Aorta (tissue), 5 donors: ENCODE measurements at regions not wholly inside any gene's neighbourhood (a gene's known extent, or its start where the extent isn't known, plus 50 kb on each side); places are given as distances from the start of the nearest gene placed in this dataset.

Experiments used
- ATAC-seq: fragments of 200-7000 bp; cut with Tn5 transposase; one replicate; pipeline ENCODE4 v1.9.1; 2022; ENCODE audit warnings: moderate library complexity; ENCODE audit not compliant: low FRiP score
- DNase-seq, 2 donors: peaks; one replicate each; pipeline ENCODE4 v3.0.0-alpha.2; 2020
- H3K27ac ChIP-seq, 2 donors: one replicate each; pipeline ENCODE4 v1.5.1; 2013; ENCODE audit warnings: low read length in 2 of 2, mild to moderate bottlenecking in 2 of 2, moderate library complexity in 2 of 2, control low read depth in 1 of 2, inconsistent platforms in 1 of 2, low read depth in 1 of 2
- H3K27me3 ChIP-seq, 2 donors: one replicate each; pipeline ENCODE4 v1.6.1; 2013; ENCODE audit warnings: control low read depth in 1 of 2, low read length in 1 of 2, mild to moderate bottlenecking in 1 of 2, moderate library complexity in 1 of 2; ENCODE audit not compliant: insufficient read depth in 2 of 2, control insufficient read depth in 1 of 2
- H3K36me3 ChIP-seq, 2 donors: one replicate each; pipeline ENCODE4 v1.6.1; 2013; ENCODE audit warnings: control low read depth in 1 of 2, low read length in 1 of 2, mild to moderate bottlenecking in 1 of 2; ENCODE audit not compliant: insufficient read depth in 2 of 2, control insufficient read depth in 1 of 2
- H3K4me1 ChIP-seq, 2 donors: one replicate each; pipeline ENCODE4 v1.6.1; 2013; ENCODE audit warnings: low read length in 2 of 2, control low read depth in 1 of 2, mild to moderate bottlenecking in 1 of 2, moderate library complexity in 1 of 2; ENCODE audit not compliant: insufficient read depth in 2 of 2, control insufficient read depth in 1 of 2
- H3K4me3 ChIP-seq, 2 donors: one replicate each; pipeline ENCODE4 v1.5.1; 2013; ENCODE audit warnings: low read length in 2 of 2, control low read depth in 1 of 2, mild to moderate bottlenecking in 1 of 2
- H3K9me3 ChIP-seq: one replicate; pipeline ENCODE4 v1.6.1; 2013; ENCODE audit warnings: mild to moderate bottlenecking, low read length; ENCODE audit not compliant: control insufficient read depth
- WGBS, 2 donors: extraction: QIAGEN DNeasy Blood & Tissue Kit; methylation state at CpG; one replicate each; pipeline ENCODE4 v1.1.7; 2013; 5-methylcytosine and 5-hydroxymethylcytosine counted together
- intact Hi-C, 2 donors: fragments of 100-400 bp; cut with DNase I; formaldehyde crosslinking; loops; one replicate each; pipeline versions ENCODE4 v1.14.2 to v1.15.0; 2022
- donor health status: healthy with polysubstance abuse.
- donor health status: Bipolar disorder and iron deficiency.
- donor health status: DM: no; HTN: no; CAD: no.
- donor health status: DM: no; HTN: no; CAD: no.
- donor health status: DM: yes; HTN: yes; CAD: no.

DNA sequence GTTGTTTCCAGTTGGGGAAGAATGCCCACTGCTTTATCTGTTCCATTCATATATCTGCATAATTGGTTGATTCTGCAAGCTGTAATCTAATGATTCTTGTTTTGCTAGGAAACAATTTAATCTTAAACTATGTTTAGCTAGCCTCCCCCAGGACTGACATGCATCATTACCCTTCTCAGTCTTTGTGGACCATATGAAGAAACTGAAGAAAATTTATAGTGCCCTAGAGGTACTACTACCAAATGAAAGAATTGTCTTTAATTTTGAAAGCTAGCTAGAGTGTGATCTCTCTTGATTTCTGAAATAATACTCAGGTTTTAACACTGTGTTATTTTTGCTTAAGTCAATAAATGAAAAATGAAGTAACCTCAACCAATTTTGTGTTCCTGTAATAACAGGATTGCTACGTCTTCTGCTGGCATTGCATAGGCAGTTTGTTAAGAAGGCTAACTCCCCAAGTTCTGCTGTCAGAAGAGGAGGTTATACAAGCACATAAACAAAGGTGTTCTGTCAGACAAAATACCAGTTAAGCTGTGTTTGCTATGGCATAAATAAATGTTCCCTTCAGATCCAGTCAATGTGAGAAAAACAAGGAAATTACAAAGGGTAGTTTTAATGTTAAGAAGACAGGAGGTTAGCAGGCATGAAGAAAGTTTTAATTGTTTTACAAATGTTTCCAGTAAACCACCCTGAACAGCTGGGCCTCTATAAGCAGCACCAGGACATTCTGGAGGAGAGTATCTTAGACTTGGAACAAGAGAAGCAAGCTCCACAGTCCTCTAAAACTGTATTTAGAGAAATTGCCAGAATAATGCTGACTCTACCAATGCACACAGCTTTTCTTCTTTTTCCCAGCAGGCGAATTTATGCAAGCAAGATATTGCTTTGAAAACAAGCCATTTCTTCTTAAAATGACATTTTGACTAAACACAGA lies 90.3 kb upstream of the CTTNBP2 start:
- no peak overlapping the region for H3K4me3 ChIP-seq
- H3K27ac ChIP-seq = no peak overlapping the region
- intact Hi-C loops = no loop called here
- no peaks in the 10 kb centered on the region for H3K27me3 ChIP-seq
- H3K9me3 ChIP-seq = no peaks in the 10 kb centered on the region
- DNase-seq (no peak), ATAC-seq (no peak)
- no peaks in the 10 kb centered on the region for H3K4me1 ChIP-seq
- no peaks in the 10 kb centered on the region for H3K36me3 ChIP-seq
- 14 to 15% methylated on average over 2 of the region's 2 CpGs for WGBS, 2 donors

DNA sequence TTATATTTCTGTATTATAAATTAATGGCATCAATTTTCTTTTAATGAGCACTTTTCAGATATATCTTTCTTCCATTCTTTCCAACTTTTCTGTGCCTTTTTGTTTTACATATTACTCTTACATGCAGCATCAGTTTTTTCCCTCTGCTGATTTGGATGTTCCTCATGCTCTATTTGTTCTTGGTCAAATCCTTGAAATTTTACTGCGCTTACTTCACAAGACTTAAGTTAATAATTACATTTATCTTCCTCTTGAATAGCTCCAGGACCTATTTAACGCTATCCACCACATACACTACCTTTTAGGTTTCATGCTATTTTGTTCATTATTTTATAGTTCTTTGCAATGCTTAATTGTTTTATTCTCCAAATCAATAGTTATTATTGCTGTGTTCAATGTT lies 97.6 kb upstream of the CTTNBP2 start:
- Histone ChIP-seq H3K27ac (no peak overlapping the region), H3K4me3 (no peak overlapping the region), H3K27me3 (no peaks in the 10 kb centered on the region), H3K9me3 (no peaks in the 10 kb centered on the region), H3K36me3 (no peaks in the 10 kb centered on the region), H3K4me1 (no peaks in the 10 kb centered on the region)
- intact Hi-C loops = no loop called here
- ATAC-seq (no peak), DNase-seq (no peak)
- WGBS, 2 donors = 93 to 94% methylated on average over 2 of the region's 2 CpGs

- intact Hi-C loops = no loop called here
- DNase-seq (no peak), ATAC-seq (no peak)
- no peak overlapping the region for H3K4me3 ChIP-seq
- no peak overlapping the region for H3K27ac ChIP-seq
- H3K36me3 ChIP-seq = no peaks in the 10 kb centered on the region
- H3K27me3 ChIP-seq = no peaks in the 10 kb centered on the region
- H3K9me3 ChIP-seq = no peaks in the 10 kb centered on the region
- no peaks in the 10 kb centered on the region for H3K4me1 ChIP-seq
- 75 to 76% methylated on average over 11 of the region's 11 CpGs for WGBS, 2 donors
Observed at GRCh38 chr7:117971556-117972244, 98.5 kb upstream of the CTTNBP2 start.

DNA sequence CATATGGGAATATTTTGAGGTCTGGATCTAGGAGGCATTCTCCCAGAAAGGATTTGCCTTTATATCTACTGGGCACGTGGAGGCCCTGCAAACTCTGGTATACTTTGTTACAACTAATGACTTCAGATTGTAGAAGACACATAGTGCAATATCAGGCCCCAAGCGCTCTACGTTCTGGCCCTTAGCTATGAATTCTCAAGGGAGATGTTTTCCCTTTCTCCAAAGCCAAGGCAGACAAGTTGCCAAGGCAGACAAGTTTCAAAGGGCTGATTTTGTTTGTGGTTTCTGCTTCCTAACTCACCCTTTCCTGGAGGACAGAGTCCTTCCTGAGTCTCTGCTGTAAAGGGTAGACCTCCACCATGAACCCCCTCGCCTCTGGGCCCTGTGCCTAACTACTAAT lies 99.4 kb upstream of the CTTNBP2 start:
- ATAC-seq = peak; percentile 50

DNA sequence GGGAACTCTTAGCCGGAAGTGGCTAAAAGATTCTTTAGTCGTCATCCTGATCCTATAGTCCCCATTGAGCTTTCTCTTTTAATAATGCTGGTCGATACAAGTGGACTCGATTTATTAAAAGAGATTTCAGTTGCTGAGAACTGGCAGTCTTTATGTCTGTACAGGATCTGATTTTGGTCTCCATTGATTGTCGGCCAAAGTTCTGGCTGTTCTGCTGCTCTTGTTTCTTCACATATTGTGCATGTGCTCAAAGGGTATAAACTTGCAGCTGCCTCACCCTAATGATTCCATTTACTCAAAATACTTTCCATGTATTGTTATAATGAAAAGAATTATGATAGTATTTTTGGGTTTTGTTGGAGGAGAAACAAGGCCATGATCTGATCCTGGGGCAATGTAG lies 100.7 kb upstream of the CTTNBP2 start:
- intact Hi-C loops = no loop called here
- ATAC-seq = no peak
- 87 to 90% methylated on average over 5 of the region's 5 CpGs for WGBS, 2 donors
- H3K27me3 ChIP-seq = no peaks in the 10 kb centered on the region
- DNase-seq = no peak
- H3K4me1 ChIP-seq = no peaks in the 10 kb centered on the region
- H3K9me3 ChIP-seq = no peaks in the 10 kb centered on the region
- H3K4me3 ChIP-seq = no peak overlapping the region
- H3K27ac ChIP-seq = no peak overlapping the region
- H3K36me3 ChIP-seq = no peaks in the 10 kb centered on the region

More for the DNA sequence above, 99.4 kb upstream of the CTTNBP2 start:
- intact Hi-C loops = no loop called here
- Histone ChIP-seq H3K4me1 (no peaks in the 10 kb centered on the region), H3K4me3 (no peak overlapping the region), H3K9me3 (no peaks in the 10 kb centered on the region), H3K36me3 (no peaks in the 10 kb centered on the region), H3K27me3 (no peaks in the 10 kb centered on the region), H3K27ac (no peak overlapping the region)
- no peak for DNase-seq
- 1 to 9% methylated on average over 4 of the region's 4 CpGs for WGBS, 2 donors

- Histone ChIP-seq H3K27me3 (no peaks in the 10 kb centered on the region), H3K27ac (no peak overlapping the region), H3K36me3 (no peaks in the 10 kb centered on the region), H3K4me3 (no peak overlapping the region), H3K4me1 (no peaks in the 10 kb centered on the region), H3K9me3 (no peaks in the 10 kb centered on the region)
- intact Hi-C loops = no loop called here
- no peak for DNase-seq
- WGBS, 2 donors = 49 to 61% methylated on average over 2 of the region's 2 CpGs
- no peak for ATAC-seq
Observed at GRCh38 chr7:117974891-117975290, 101.7 kb upstream of the CTTNBP2 start.

GRCh38 chr7:117975476-117975875 lies 102.2 kb upstream of the CTTNBP2 start:
- no peaks in the 10 kb centered on the region for H3K27me3 ChIP-seq
- WGBS, 2 donors = 22 to 36% methylated on average over 1 of the region's 1 CpG
- H3K4me3 ChIP-seq = no peak overlapping the region
- peak; percentile 20 for ATAC-seq
- intact Hi-C loops = no loop called here
- H3K4me1 ChIP-seq = no peaks in the 10 kb centered on the region
- DNase-seq = no peak
- H3K9me3 ChIP-seq = no peaks in the 10 kb centered on the region
- H3K27ac ChIP-seq = no peak overlapping the region
- H3K36me3 ChIP-seq = no peaks in the 10 kb centered on the region

DNA sequence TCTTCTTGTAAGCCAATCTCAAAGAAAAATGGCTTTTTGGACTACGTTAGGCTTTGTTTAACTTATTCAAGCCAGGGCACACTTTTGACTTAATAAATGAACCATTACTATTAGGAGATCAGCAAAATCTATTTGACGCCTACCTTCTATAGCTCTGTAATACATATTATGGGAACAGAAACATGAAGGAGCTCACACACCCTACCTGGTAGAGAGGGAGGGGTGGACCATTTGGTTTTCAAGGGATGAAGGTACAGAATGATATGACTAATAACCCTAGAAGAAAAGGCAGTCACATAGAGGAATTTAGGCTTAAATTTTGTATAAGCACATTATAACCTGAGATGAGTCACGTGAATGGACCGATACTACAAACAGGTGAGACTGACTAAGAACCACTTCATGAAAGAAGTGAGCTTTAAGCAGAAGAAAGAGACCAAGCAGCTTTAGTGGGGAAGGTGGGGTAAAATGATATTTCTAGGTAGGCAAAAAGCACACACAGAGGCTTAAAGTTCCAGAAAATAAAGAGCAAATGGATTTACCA lies 106.8 kb upstream of the CTTNBP2 start:
- peaks cover 2% of the 10 kb centered on the region for H3K9me3 ChIP-seq
- H3K36me3 ChIP-seq = no peaks in the 10 kb centered on the region
- ATAC-seq (no peak), DNase-seq (no peak)
- no peak overlapping the region for H3K27ac ChIP-seq
- H3K4me1 ChIP-seq = no peaks in the 10 kb centered on the region
- H3K4me3 ChIP-seq = no peak overlapping the region
- no peaks in the 10 kb centered on the region for H3K27me3 ChIP-seq
- intact Hi-C loops = no loop called here
- 71 to 73% methylated on average over 4 of the region's 4 CpGs for WGBS, 2 donors
